Stimulated activated effector memory CD8-positive, alpha-beta T cell treated with anti-CD3 and anti-CD28 coated beads, Interleukin-12 subunit alpha, Interleukin-12 subunit beta, amount 100 ng/mL, for 72 hours (primary cell): ENCODE measurements at regions not wholly inside any gene's neighbourhood (a gene's known extent, or its start where the extent isn't known, plus 50 kb on each side); places are given as distances from the start of the nearest gene placed in this dataset.

ENCODE experiments used
- ATAC-seq: fragments of 150-1000 bp; cut with Tn5 transposase; 2 replicates; pipeline ENCODE4 v1.10.0; 2021
- DNase-seq, 2 donors: peaks; one replicate each; pipeline ENCODE4 v3.0.0; 2021 to 2022; ENCODE audit warnings: low spot score in 2 of 2
- H3K27ac Mint-ChIP-seq: one replicate; pipeline ENCODE4 v1.8.0; 2022; ENCODE audit warnings: mild to moderate bottlenecking, mixed read lengths
- H3K36me3 Mint-ChIP-seq: one replicate; pipeline ENCODE4 v1.8.0; 2022; ENCODE audit warnings: mild to moderate bottlenecking, mixed read lengths
- H3K4me1 Mint-ChIP-seq: one replicate; pipeline ENCODE4 v1.8.0; 2022; ENCODE audit warnings: mixed read lengths
- H3K4me3 Mint-ChIP-seq: one replicate; pipeline ENCODE4 v1.8.0; 2022; ENCODE audit warnings: mild to moderate bottlenecking, mixed read lengths
- H3K9me3 Mint-ChIP-seq: one replicate; pipeline ENCODE4 v1.8.0; 2022; ENCODE audit warnings: mixed read lengths

- Mint-ChIP-seq H3K9me3 (no peaks in the 10 kb centered on the region), H3K4me1 (peaks cover 2% of the 10 kb centered on the region), H3K27ac (no peak overlapping the region), H3K36me3 (no peaks in the 10 kb centered on the region), H3K4me3 (no peak overlapping the region)
- ATAC-seq (no peak), DNase-seq (no peak)
Measured at GRCh38 chr11:10641912-10642697, 51.5 kb downstream of the IRAG1 start.

DNA sequence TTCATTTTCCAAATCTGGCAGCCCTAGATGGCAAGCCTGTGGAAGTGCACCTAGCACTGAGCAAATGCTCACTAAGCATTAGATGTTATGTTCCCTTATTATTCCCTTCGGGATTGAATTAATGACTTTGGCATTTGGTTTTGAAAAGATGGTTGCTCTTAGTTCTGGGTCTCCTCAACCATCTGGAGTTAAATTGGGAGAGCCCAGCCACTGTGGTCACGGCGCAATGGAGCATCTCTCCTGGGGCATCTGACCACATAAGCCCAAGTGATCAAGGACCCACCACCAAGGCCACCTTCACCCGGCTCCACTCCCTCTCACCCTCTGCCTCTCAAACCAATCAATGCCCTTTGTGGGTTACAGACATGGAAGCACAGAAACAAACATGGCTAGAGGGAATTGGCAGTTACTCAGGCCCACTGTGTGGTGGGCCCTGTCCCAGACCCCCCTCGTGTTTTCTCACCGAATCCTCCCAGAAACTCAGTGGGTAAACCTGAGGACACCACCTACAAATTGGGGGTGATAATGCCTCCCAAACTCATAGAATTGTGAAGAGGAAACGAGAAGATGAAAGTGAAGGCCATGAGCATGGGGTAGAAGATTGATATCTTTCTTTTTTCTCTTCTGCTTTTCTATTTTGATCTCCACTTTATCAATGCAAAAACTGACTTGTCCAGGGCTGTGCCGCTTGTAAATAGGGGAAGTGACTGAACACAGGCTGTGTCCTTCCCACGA is 52.2 kb downstream of the IRAG1 start:
- Mint-ChIP-seq H3K4me3 (no peak overlapping the region), H3K4me1 (no peaks in the 10 kb centered on the region), H3K9me3 (no peaks in the 10 kb centered on the region), H3K27ac (peak overlapping the region; percentile 72), H3K36me3 (no peaks in the 10 kb centered on the region)
- no peak for DNase-seq
- no peak for ATAC-seq

DNA sequence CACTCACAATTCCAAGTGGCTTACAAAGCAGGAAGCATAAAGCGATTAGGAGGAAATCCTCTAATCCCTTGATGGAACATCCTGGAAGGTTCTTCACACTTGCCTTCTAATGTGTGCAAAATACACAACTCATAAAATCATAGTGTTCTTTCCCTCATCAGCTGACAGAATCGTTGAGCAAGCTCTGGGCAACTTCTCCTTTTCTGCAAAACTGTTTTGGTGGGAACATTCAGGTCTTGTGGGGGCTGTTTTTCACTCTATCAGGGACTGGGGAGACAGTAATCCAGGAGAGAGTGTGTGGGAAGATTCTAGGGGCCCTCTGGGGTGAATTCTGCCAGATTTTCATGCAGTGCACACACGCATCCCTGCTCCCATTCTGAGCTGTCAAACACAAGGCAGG is 53.2 kb downstream of the IRAG1 start:
- no peak overlapping the region for H3K4me3 Mint-ChIP-seq
- DNase-seq (no peak), ATAC-seq (no peak)
- no peaks in the 10 kb centered on the region for H3K36me3 Mint-ChIP-seq
- H3K27ac Mint-ChIP-seq, result no peak overlapping the region
- no peaks in the 10 kb centered on the region for H3K9me3 Mint-ChIP-seq
- H3K4me1 Mint-ChIP-seq, result no peaks in the 10 kb centered on the region

DNA sequence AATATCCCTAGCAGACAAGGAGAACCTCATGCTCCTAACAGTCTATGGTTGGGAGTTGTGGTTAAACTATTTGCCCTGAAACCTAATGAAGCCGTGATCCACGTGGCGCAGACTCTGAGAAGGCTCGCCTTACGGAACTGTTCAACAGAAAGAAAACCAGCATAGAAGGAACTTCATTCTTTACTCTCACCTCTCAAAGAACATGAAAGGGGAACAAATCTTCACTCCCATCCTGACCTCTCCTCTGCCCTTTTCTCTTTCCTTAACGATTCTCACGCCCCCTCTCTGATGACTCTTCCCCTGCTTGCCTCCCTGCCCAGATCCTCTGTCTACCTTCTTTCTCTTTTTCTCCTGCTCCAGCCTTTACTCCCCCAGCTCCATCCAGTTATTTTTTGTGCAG is 54.2 kb downstream of the IRAG1 start:
- H3K36me3 Mint-ChIP-seq, result no peaks in the 10 kb centered on the region
- ATAC-seq, result no peak
- H3K4me1 Mint-ChIP-seq, result no peaks in the 10 kb centered on the region
- no peaks in the 10 kb centered on the region for H3K9me3 Mint-ChIP-seq
- no peak overlapping the region for H3K4me3 Mint-ChIP-seq
- DNase-seq, result no peak
- H3K27ac Mint-ChIP-seq, result no peak overlapping the region

GRCh38 chr11:10638316-10638925 is 55.1 kb downstream of the IRAG1 start:
- Mint-ChIP-seq H3K36me3 (no peaks in the 10 kb centered on the region), H3K9me3 (no peaks in the 10 kb centered on the region), H3K4me3 (no peak overlapping the region), H3K27ac (no peak overlapping the region), H3K4me1 (no peaks in the 10 kb centered on the region)
- DNase-seq (no peak), ATAC-seq (no peak)

GRCh38 chr11:10637731-10638151 is 55.8 kb downstream of the IRAG1 start:
- Mint-ChIP-seq H3K36me3 (no peaks in the 10 kb centered on the region), H3K9me3 (no peaks in the 10 kb centered on the region), H3K4me1 (no peaks in the 10 kb centered on the region), H3K27ac (no peak overlapping the region), H3K4me3 (no peak overlapping the region)
- DNase-seq (no peak), ATAC-seq (no peak)

DNA sequence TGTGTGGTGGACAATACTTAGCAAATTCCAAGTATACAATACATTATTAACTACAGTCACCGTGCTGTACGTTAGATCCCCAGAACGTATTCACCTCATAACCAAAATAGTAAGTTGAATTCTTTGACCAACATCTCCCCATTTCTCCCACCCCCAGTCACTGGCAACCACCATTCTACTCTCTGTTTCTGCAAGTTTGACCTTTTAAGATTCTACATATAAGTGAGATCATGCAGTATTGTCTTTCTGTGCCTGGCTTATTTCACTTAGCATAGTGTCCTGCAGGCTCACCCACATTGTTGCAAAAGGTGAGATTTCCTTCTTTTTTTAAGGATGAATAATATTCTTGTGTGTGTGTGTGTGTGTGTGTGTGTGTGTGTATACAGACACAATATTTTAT is 59.1 kb downstream of the IRAG1 start:
- DNase-seq, result no peak
- H3K36me3 Mint-ChIP-seq, result no peaks in the 10 kb centered on the region
- no peak overlapping the region for H3K27ac Mint-ChIP-seq
- ATAC-seq, result no peak
- peaks cover 6% of the 10 kb centered on the region for H3K4me1 Mint-ChIP-seq
- no peak overlapping the region for H3K4me3 Mint-ChIP-seq
- no peaks in the 10 kb centered on the region for H3K9me3 Mint-ChIP-seq

GRCh38 chr11:10633261-10633660 is 60.3 kb downstream of the IRAG1 start:
- H3K4me3 Mint-ChIP-seq, result no peak overlapping the region
- no peak for ATAC-seq
- peaks cover 6% of the 10 kb centered on the region for H3K4me1 Mint-ChIP-seq
- no peak overlapping the region for H3K27ac Mint-ChIP-seq
- H3K36me3 Mint-ChIP-seq, result no peaks in the 10 kb centered on the region
- no peaks in the 10 kb centered on the region for H3K9me3 Mint-ChIP-seq
- DNase-seq, result no peak

- DNase-seq (no peak), ATAC-seq (no peak)
- H3K4me3 Mint-ChIP-seq, result no peak overlapping the region
- no peaks in the 10 kb centered on the region for H3K36me3 Mint-ChIP-seq
- peaks cover 6% of the 10 kb centered on the region for H3K4me1 Mint-ChIP-seq
- H3K27ac Mint-ChIP-seq, result peak overlapping the region; percentile 75
- H3K9me3 Mint-ChIP-seq, result no peaks in the 10 kb centered on the region
Measured at GRCh38 chr11:10632483-10632882, 61.1 kb downstream of the IRAG1 start.

GRCh38 chr11:10631761-10632160 is 61.8 kb downstream of the IRAG1 start:
- Mint-ChIP-seq H3K36me3 (no peaks in the 10 kb centered on the region), H3K9me3 (no peaks in the 10 kb centered on the region), H3K27ac (peak overlapping the region; percentile 75), H3K4me3 (no peak overlapping the region), H3K4me1 (peaks cover 6% of the 10 kb centered on the region)
- DNase-seq (no peak), ATAC-seq (no peak)

DNA sequence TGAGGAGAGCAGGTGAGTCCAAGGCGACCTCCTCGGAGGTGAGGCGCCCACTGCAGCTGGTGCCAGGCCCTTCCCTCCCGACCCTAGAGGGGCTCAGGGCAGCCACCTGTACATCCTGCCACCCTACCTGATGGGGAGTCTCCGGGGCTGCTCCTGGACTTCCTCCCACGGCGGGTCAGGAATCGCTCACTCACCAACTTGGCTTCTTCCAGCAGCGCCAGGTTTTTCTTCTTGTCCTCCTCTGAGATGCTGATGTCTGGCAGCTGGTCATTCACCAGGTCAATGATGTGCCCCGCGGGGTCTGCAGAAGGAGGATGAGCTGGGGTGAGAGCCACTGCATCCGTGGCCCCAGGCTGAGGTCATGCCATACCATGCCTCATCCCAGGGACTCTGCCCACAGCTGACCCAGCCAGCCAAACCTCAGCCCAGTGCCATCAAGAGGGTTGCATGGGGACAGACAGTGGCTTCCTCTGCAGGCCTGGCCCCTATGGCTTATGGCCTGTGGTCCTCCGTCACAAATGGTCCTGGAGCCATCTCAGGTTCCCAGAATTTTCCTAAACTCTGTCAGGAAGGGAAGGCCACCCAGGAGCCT is 61.0 kb upstream of the LYVE1 start:
- peaks cover 6% of the 10 kb centered on the region for H3K4me1 Mint-ChIP-seq
- ATAC-seq, result no peak
- H3K27ac Mint-ChIP-seq, result no peak overlapping the region
- H3K4me3 Mint-ChIP-seq, result no peak overlapping the region
- DNase-seq, result no peak
- no peaks in the 10 kb centered on the region for H3K9me3 Mint-ChIP-seq
- H3K36me3 Mint-ChIP-seq, result no peaks in the 10 kb centered on the region

GRCh38 chr11:10628508-10629236 is 60.2 kb upstream of the LYVE1 start:
- ATAC-seq, result peak; percentile 19
- no peaks in the 10 kb centered on the region for H3K36me3 Mint-ChIP-seq
- H3K4me3 Mint-ChIP-seq, result no peak overlapping the region
- H3K9me3 Mint-ChIP-seq, result no peaks in the 10 kb centered on the region
- no peak overlapping the region for H3K27ac Mint-ChIP-seq
- no peak for DNase-seq
- peaks cover 9% of the 10 kb centered on the region for H3K4me1 Mint-ChIP-seq

- Mint-ChIP-seq H3K4me1 (peaks cover 17% of the 10 kb centered on the region), H3K4me3 (no peak overlapping the region), H3K9me3 (no peaks in the 10 kb centered on the region), H3K36me3 (no peaks in the 10 kb centered on the region), H3K27ac (no peak overlapping the region)
- ATAC-seq (no peak), DNase-seq (no peak)
Measured at GRCh38 chr11:10627816-10628215, 59.4 kb upstream of the LYVE1 start.

DNA sequence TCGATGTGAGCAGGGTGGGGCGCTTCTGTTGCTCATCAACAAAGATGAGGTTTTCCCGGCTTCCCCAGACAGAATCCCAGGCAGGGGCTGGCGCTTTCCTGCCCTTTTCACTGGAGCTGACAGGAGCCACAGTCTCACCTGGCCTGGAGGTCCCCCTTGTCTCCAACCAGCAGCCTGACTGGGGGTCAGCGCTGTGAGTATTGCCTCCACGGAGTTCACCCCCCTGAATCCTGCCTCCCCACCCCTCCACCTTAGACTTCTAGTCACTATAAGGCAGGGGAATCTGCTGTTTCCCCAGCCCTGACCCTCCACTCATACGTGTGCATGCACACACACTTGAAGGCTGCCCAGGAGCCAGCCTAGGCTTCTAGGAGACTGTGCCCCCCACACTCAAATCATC is 58.8 kb upstream of the LYVE1 start:
- no peak overlapping the region for H3K27ac Mint-ChIP-seq
- H3K9me3 Mint-ChIP-seq, result no peaks in the 10 kb centered on the region
- no peak overlapping the region for H3K4me3 Mint-ChIP-seq
- ATAC-seq, result no peak
- no peak for DNase-seq
- peaks cover 18% of the 10 kb centered on the region for H3K4me1 Mint-ChIP-seq
- no peaks in the 10 kb centered on the region for H3K36me3 Mint-ChIP-seq

DNA sequence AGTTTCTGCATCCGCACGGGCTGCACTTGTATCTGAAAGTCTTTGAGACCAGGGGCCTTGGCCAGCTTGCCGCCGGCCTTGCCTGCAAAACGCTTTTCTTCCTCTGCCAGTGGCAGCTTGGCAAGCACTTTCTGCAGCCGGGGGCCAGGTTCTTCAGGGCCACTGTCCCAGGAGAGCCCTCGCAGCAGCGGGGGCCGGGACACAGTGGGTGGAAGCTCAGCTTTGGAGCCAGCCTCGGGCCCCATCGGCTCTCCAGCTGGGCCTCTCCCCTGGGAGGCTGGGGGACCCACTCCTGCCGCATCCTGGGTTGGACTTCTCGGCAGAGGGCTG is 57.5 kb upstream of the LYVE1 start:
- Mint-ChIP-seq H3K36me3 (no peaks in the 10 kb centered on the region), H3K4me3 (no peak overlapping the region), H3K9me3 (no peaks in the 10 kb centered on the region), H3K4me1 (peaks cover 18% of the 10 kb centered on the region), H3K27ac (no peak overlapping the region)
- DNase-seq (no peak), ATAC-seq (no peak)
